ENCODE measurements at regions not wholly inside any gene's neighbourhood (a gene's known extent, or its start where the extent isn't known, plus 50 kb on each side); places are given as distances from the start of the nearest gene placed in this dataset.
"Not testable (repeated sequence)": the region's sequence is repeated elsewhere in the genome, so short reads cannot be mapped to it uniquely, and the experiment has no call there.

DNA sequence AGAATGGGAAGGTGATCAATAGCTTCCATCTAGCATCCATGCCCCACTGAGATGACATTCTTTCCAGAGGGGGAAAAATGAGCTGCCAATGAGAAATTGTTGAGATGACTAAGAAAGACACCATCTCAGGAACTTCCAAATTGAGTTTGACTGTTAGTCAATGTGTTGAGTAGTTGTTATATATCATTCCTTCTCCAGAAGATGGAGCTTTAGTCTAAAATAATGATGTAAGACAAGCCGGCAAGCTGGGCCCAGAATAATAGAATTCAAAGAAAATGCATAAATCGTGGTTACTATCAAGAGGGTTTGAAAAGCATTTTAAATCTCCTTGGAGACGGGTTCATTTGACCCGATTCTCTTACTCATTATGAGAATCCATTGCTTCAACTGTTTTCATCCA lies 71.0 kb upstream of the ATF7IP2 start:
- TF ChIP-seq POLR2AphosphoS5 (IDR thresholded peaks at IDR 0.05; ENCODE audit: low read depth, low read length): no peak
- DNase-seq (ENCODE audit: insufficient read length) (no peak), FAIRE-seq (peak; percentile 93)

DNA sequence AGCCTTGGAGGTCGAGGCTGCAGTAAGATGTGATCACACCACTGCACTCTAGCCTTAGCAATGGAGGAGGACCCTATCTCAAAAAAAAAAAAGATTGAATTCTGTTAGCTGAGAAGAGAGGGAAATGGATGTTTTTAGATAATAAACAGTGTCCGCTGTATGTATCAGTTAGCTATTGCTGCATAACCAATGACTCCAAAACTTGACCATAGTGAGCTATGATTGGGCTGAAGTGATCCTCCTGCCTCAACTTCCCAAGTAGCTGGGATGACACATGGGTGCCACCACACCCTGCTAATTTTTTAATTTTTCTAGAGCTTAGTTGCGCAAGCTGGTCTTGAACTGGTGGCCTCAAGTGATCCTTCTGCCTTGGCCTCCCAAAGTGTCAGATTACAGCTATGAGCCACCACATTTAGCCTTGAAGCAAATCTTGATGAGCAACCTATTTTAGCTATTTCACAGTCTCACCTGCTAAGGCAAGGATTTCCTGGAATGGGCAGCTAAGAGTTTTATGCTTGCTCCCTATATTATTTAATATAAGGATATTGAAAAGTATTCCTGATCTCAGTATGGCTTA lies 68.3 kb upstream of the ATF7IP2 start:
- no peak for FAIRE-seq
- no peak for TF ChIP-seq TAF1 (IDR thresholded peaks at IDR 0.05; ENCODE audit: borderline replicate concordance, low read depth, low read length)
- TF ChIP-seq POLR2A (IDR thresholded peaks at IDR 0.05; ENCODE audit: low read depth, low read length): no peak
- no peak for TF ChIP-seq POLR2AphosphoS5 (IDR thresholded peaks at IDR 0.05; ENCODE audit: low read depth, low read length)

GRCh38 chr16:10318798-10319500 lies 66.9 kb upstream of the ATF7IP2 start:
- TF ChIP-seq POLR2AphosphoS5 (IDR thresholded peaks at IDR 0.05; ENCODE audit: low read depth, low read length) (no peak), TAF1 (IDR thresholded peaks at IDR 0.05; ENCODE audit: borderline replicate concordance, low read depth, low read length) (no peak), POLR2A (IDR thresholded peaks at IDR 0.05; ENCODE audit: low read depth, low read length) (no peak)
- DNase-seq (ENCODE audit: insufficient read length): no peak
- FAIRE-seq: no peak

More for the DNA sequence above, 68.3 kb upstream of the ATF7IP2 start:
- no peak for DNase-seq (ENCODE audit: insufficient read length)

- TF ChIP-seq POLR2AphosphoS5 (IDR thresholded peaks at IDR 0.05; ENCODE audit: low read depth, low read length) (no peak), TAF1 (IDR thresholded peaks at IDR 0.05; ENCODE audit: borderline replicate concordance, low read depth, low read length) (no peak), POLR2A (IDR thresholded peaks at IDR 0.05; ENCODE audit: low read depth, low read length) (no peak)
- FAIRE-seq (no peak), DNase-seq (ENCODE audit: insufficient read length) (no peak)
These were observed 64.2 kb upstream of the ATF7IP2 start for GRCh38 chr16:10321407-10322387.

GRCh38 chr16:10322723-10323527 lies 62.9 kb upstream of the ATF7IP2 start:
- TF ChIP-seq TAF1 (IDR thresholded peaks at IDR 0.05; ENCODE audit: borderline replicate concordance, low read depth, low read length) (no peak), POLR2AphosphoS5 (IDR thresholded peaks at IDR 0.05; ENCODE audit: low read depth, low read length) (no peak)
- FAIRE-seq (no peak), DNase-seq (ENCODE audit: insufficient read length) (no peak)

DNA sequence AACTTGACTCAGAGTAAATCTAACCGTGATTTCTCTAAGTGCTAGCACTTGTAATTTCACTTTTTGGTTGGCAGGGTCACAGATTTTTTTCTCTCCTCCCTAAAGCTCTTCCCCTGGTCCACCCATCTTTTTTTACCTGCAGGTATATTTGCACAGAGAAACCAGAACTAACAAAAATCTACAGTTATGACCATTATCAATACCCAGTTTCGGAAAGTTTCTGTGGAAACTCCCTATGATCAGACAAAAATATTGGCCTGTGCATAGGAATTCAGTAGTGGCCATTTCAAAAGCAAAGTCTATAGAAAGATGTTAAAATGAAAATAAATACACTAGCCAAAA lies 62.4 kb upstream of the ATF7IP2 start:
- FAIRE-seq (no peak), DNase-seq (ENCODE audit: insufficient read length) (no peak)
- TF ChIP-seq TAF1 (IDR thresholded peaks at IDR 0.05; ENCODE audit: borderline replicate concordance, low read depth, low read length) (no peak), POLR2AphosphoS5 (IDR thresholded peaks at IDR 0.05; ENCODE audit: low read depth, low read length) (no peak), POLR2A (IDR thresholded peaks at IDR 0.05; ENCODE audit: low read depth, low read length) (no peak)

- no peak for TF ChIP-seq POLR2AphosphoS5 (IDR thresholded peaks at IDR 0.05; ENCODE audit: low read depth, low read length)
- no peak for TF ChIP-seq TAF1 (IDR thresholded peaks at IDR 0.05; ENCODE audit: borderline replicate concordance, low read depth, low read length)
- no peak for TF ChIP-seq POLR2A (IDR thresholded peaks at IDR 0.05; ENCODE audit: low read depth, low read length)
- FAIRE-seq (no peak), DNase-seq (ENCODE audit: insufficient read length) (no peak)
These were observed 61.7 kb upstream of the ATF7IP2 start for GRCh38 chr16:10324210-10324609.

DNA sequence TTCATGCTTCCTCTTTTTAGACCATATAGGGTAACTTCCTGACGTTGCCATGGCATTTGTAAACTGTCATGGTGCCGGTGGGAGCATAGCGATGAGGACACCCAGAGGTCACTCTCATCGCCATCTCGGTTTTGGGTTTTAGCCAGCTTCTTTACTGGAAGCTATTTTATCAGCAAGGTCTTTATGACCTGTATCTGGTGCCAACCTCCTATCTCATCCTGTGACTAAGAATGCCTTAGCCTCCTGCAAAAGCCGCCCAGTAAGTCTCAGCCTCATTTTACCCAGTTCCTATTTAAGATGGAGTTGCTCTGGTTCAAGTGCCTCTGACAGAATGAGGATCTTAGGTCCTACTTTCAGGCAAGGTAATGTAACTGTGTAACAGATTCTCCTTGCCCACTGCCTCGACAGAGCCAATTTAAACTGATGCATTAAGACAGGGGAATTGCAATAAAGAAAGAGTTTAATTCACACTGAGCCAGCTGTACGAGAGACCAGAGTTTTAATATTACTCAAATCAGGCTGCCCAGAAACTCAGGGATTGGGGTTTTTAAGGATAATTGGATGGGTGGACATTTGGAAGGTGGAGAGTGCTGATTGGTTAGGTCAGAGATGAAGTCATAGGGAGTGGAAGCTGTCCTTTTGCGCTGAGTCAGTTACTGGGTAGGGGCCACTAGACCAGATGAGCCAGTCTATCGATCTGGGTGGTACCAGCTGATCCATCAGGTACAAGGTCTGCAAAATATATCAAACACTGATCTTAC lies 59.9 kb upstream of the ATF7IP2 start:
- DNase-seq (ENCODE audit: insufficient read length): no peak
- TF ChIP-seq POLR2AphosphoS5 (IDR thresholded peaks at IDR 0.05; ENCODE audit: low read depth, low read length) (no peak), TAF1 (IDR thresholded peaks at IDR 0.05; ENCODE audit: borderline replicate concordance, low read depth, low read length) (no peak), POLR2A (IDR thresholded peaks at IDR 0.05; ENCODE audit: low read depth, low read length) (no peak)
- no peak for FAIRE-seq

DNA sequence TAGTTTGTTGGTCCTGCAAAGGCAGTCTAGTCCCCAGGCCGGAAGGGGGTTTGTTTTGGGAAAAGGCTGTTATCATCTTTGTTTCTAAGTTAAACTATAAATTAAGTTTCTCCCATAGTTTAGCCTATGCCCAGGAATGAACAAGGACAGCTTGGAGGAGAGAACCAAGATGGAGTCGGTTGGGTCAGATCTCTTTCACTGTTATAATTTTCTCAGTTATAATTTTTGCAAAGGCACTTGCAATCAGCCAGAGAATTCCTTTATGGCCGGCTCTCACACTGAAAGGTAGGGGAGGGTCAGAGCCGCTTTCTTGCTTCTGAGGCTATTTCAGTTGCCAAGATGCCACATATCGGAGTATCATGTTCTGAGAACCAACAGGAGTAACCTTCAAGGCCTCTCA lies 59.2 kb upstream of the ATF7IP2 start:
- TF ChIP-seq POLR2AphosphoS5 (IDR thresholded peaks at IDR 0.05; ENCODE audit: low read depth, low read length): no peak
- TF ChIP-seq POLR2A (IDR thresholded peaks at IDR 0.05; ENCODE audit: low read depth, low read length): no peak
- no peak for TF ChIP-seq TAF1 (IDR thresholded peaks at IDR 0.05; ENCODE audit: borderline replicate concordance, low read depth, low read length)
- no peak for FAIRE-seq
- DNase-seq (ENCODE audit: insufficient read length): no peak

- DNase-seq (ENCODE audit: insufficient read length); FAIRE-seq: not testable (repeated sequence)
These were observed 57.6 kb upstream of the ATF7IP2 start for GRCh38 chr16:10328291-10328690.

DNA sequence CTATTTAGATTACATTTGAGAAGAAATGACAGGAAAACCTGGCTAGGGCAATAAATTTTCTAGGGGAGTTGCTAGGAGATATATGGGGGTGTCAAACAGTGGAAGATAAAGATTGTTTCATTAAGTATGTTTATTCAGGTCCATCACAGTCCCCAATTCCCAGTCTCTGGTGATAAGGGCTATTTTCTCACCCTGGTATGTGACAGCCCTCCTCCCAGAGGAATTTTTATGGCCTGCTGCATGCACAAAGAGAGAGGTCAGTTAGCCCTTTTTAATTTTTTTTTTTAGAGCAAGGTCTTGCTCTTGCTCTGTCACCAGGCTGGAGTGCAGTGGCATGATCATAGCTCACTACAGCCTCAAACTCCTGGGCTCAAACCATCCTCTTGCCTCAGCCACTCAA lies 53.6 kb upstream of the ATF7IP2 start:
- no peak for FAIRE-seq
- TF ChIP-seq POLR2AphosphoS5 (IDR thresholded peaks at IDR 0.05; ENCODE audit: low read depth, low read length) (no peak), TAF1 (IDR thresholded peaks at IDR 0.05; ENCODE audit: borderline replicate concordance, low read depth, low read length) (no peak), POLR2A (IDR thresholded peaks at IDR 0.05; ENCODE audit: low read depth, low read length) (no peak)
- DNase-seq (ENCODE audit: insufficient read length): no peak

Measured in GM12892 (cell line).